IPS DF 19.7 (cell line): ENCODE measurements at regions not wholly inside any gene's neighbourhood (a gene's known extent, or its start where the extent isn't known, plus 50 kb on each side); places are given as distances from the start of the nearest gene placed in this dataset.
"Not testable (repeated sequence)": the region's sequence is repeated elsewhere in the genome, so short reads cannot be mapped to it uniquely, and the experiment has no call there.

Experiments
- DNase-seq: peaks from one replicate; pipeline ENCODE4 v3.0.0-alpha.2; 2013; ENCODE audit warnings: low read depth, low spot score

DNA sequence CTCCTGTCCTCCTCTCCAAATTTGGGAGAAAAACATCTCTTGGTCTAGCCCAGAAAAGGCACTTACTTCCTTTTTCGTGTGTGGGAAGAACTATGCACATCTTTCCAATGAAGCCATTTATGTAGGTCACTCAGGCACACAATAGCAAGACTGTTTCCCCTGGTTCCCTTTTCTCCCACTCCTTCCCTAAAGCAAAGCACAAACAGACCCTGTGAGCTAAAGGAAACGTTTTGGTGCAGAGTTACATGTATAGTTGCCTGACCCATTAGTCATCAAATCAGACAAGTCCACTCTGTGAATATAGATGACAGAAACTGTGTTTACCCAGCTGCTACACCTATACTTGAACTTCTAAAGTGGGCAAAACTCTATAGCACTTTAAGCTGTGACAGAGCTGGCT is 474.6 kb downstream of the COL12A1 start:
- no peak for DNase-seq

DNA sequence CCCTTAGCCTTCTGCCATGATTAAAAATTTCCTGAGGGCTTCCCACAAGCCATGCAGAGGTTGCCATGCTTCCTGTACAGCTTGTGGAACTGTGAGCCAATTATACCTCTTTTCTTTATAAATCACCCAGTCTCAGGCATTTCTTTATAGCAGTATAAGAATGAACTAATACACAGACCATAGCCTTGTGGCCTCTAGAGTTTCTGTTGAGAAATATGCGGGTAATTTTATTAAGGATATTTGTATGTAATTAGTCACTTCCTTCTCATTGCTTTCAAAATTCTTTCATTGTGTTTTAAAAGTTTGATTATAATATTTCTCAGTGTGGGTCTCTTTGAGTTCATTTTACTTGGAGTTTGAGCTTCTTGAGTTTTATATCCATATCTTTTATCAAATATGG is 484.9 kb downstream of the COL12A1 start:
- DNase-seq = no peak

DNA sequence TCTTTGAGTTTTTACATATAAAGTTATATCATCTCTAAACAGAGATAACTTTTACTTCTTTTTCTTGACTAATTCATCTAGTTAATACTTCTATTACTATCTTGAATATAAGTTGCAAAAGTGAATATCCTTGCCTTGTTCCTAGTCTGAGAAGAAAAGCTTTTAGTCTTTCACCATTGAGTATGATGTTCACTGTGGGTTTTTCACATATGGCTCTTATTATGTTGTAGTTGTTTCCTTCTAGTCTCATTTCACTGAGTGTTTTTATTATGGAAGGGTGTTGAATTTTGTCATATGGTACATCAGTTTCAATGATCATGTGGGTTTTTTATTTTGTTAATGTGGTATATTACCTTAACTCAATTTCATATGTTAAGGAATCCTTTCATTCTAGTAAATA is 488.3 kb downstream of the COL12A1 start:
- no peak for DNase-seq

DNA sequence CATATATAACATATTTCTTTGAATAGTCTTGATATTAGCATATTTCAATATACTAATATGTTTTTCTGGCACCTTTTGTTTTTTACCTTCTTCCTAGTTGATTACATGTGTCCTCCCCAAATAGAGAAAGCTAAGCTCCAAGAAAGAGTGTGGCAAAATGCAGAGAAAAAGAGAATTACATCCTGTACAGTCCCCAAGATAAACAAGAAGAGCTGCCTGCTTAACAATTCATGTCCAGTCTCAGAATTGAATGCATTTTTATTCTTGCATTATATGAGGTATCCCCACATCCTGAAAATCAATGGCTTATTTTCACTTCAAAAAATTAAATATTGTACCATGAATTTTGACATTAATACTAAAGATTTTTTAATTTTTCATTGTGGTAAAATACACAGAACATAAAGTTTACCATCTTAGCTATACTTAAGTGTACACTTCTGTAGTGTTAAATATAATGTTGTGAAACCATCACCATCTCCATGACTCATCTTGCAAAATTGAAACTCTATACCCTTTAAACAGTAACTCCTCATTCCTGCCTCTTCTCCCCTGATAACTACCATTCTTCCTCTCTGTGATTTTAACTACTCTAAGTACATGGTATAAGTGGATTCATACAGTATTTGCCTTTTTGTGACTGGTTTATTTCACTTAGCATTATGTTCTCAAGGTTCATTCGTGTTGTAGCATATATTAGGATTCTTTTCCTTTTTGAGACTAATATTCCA is 490.3 kb downstream of the COL12A1 start:
- DNase-seq = no peak

DNA sequence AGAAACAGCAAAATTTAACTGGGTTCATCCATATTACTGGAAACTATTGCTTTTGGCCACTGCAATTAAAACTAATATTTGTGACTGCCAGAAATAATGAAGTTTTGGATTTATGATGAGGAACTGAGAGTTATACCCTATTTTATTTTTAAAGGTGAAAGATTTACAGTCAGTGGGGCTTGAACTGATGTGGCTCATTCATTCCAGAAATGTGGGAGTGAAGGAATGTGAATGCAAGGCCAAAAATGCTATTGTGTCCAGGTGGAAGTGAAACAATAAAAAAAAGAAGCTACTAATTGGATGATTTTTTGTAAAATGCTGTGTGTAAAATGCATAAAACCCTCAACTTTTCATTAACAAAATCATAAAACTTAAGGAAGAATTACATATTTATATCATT is 491.9 kb downstream of the COL12A1 start:
- no peak for DNase-seq

DNA sequence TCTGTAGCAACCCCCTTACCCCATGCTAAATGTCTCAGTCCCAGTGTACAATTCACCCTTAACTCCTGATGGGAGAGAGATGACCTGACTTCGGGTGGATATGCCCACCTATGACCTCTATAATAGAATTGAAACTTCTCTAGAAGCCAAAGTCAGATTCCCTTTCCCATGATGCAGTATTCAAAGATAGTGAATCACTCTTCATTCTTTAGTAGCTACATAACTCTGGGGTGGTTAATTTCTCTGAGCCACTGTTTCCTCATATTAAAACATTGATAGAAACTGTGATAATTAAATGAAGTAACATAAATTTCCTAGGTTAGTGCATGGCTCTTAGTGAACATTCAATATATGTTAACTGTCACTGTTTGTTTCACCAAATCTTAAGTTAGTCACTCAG is 500.4 kb downstream of the COL12A1 start:
- DNase-seq = no peak

DNA sequence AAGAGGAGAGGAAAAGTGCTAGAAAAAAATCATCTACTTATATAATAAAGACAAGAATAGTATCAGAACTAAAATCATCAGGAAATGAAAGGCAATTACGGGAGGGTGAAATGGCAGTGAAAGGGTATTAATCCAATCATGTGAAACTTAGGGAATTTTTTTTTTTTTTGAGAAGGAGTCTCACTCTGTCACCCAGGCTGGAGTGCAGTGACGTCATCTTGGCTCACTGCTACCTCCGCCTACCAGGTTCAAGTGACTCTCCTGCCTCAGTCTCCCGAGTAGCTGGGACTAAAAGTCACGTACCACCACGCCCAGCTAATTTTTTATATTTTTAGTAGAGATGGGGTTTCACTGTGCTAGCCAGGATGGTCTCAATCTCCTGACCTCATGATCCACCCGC is 501.3 kb downstream of the COL12A1 start:
- not testable (repeated sequence) for DNase-seq

DNA sequence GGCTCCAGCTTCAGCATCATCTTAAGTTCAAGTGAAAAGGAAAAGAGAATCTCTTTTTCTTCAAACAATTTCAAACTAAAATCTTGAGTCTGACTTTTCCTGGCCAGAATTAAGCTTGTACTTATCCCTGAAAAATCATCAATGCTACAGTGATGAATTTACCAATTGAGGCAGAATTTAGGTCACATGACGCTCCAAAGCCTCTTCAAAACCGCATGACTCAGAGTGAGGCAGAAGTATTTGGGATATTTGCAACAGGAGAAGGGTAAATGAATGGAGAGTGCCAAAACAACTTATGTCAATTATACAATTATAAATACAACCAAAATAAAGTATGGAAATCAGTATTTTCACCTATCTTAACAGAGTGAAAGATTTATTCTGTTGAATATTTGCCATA is 515.5 kb downstream of the COL12A1 start:
- no peak for DNase-seq

DNA sequence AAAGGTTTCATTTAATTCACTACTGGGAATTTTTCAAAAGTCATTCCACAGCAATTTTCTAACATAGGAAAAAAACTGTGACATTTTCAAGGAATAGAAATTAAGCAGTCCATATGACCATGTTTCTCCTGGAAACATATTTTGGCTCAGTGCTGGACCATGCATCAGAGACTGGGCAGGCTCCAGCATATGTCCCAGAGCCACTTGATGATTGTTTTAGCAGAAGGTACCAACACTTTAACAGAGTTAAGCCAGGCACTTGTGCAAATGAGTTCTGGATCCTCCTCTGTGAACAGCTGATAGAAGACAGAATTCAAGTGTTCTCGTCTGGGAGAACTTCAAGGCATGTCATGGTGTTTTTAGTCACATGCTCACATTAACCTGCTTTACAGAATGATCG is 516.3 kb downstream of the COL12A1 start:
- no peak for DNase-seq

DNA sequence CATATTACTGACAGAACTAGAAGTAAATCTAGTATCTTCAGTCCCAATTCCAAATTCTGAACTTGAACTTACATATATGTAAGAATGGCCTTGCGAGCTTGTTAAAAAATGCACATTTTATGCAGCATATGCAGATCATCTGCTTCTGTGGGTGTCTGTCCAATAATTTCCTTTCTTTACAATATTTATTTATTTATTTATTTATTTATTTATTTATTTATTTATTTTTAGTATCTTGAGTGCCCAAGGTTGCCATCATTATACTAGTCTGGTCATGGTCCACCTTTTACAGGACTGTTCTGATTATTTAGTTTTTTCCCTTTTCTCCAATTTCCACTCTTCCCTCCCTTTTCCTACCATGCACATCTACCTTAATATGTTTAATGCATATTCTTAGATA is 528.4 kb downstream of the COL12A1 start:
- no peak for DNase-seq

DNA sequence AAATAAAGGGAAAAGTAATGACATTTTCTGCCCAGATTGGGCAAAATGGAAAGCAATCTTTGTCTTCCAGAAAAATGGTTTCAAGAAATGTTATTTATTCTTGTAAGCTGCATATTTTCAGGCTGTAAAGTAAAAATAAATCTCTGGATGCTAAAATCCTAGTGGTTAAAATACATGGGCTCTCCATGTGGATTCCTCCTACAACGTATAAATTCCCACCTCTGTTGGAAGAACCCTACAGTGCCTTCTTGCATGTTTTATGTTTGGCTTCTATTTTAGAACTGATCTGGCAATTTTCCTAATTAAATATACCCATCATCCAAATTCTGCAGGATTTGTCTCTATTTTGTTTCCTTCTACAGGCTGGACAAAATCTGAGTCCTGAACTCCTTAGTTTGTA is 528.9 kb downstream of the COL12A1 start:
- no peak for DNase-seq

DNA sequence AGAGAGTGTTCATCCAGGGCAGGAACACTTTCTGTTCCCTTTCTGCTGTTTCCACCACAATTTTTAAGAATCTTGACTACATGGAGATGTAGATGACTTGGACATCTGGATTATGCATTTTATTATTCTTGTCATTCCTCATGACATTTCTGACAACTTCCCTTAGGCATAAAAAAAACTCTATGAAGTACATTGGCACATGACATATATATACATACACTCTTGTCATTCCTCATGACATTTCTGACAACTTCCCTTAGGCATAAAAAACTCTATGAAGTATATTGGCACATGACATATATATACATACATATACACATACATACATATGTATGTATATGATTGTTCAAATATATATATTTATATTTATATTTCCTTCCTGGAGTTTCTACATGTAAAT is 531.5 kb downstream of the COL12A1 start:
- no peak for DNase-seq

DNA sequence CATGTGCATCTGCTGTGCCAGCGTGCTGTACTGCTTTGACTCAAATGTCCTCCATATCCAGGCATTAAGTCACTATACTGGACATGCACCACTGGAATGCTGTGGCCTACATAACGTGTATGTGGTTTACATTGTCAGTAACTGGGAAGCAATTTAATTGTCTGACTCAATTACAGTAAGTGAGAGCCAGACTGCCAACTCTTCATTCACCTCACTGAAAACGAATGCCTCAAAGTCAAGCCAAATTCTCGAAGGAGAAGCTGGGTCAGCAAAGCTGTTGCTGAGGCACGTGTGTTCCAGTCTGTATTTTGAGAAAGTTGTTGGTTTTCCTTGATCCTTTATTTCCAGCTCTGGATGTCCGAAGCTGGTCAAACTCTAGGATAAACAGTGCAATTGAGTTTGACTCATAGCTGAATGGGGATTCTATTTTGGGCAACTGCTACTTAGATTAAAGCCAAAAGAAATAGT is 534.3 kb downstream of the COL12A1 start:
- no peak for DNase-seq

DNA sequence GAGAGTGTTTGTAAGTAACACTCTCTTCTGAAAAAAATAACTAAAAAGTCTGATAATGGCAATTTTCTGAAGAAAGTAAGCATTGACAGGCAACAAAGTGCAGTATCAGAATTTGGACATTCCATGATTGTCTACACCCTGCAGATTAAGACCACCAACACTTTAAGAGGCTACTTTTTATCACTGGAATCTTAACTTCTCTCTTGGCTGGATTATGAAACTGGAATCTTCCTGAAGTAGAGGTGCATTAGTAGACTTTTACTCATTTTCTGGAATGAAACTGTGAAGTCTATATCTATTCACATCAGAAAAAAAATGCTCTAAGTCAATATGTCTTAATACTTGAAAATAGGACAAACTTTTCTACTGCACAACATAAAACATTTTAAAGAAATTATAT is 547.5 kb downstream of the COL12A1 start:
- no peak for DNase-seq

DNA sequence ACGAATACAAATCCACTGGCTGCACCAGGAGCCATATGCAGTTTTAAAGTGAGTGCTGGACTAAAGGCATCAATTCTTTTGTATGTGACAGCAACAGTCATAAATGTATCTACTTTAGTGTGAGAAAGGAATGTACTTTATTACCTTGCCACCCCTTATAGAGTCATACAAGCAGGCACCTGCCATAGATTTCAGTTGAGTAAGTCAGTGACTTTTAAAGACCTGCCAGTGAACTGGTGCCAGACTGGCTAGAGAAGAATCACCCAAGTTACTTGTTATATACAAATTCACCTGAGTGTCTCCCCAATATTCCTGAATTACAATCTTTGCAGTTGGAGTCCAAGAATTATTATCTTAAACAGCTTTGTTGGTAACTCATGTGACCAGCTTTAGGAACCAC is 547.9 kb downstream of the COL12A1 start:
- DNase-seq = no peak

DNA sequence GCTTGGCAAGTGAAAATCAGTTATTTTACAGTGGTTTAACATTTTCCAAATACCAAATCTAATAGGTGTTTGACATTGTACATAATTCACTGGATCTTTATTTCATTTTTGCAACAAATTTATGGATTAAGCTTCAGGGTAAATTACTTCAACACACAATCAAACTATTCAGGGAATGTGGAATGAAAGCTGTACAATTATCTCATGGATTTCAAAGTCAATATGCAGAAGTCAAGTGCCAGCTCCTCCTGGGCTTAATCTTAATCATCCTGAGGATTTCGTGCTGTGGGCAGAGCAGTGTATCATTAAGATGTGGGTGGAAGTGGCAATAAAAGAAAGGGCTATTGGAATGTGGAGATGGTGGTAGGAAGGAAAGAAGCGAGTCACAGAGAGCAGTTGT is 548.8 kb downstream of the COL12A1 start:
- no peak for DNase-seq

DNA sequence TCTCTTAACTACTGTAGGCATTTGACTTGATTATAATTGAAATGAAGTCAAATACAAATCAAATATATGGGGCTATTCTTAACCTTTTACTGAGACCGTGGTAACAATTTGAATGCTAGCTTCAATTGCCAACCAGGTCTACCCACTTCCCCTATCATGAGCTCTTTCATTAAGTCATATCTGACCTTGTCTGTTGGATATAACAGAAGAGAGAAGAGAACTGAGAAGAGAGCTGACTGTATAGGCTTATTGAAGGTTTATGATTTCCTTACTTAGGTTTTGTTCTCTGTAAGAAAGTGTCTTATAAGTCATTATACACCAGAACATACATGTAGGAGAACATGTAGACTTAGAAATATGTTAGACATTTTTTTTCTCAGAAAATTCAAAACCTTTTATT is 549.4 kb downstream of the COL12A1 start:
- DNase-seq = no peak

DNA sequence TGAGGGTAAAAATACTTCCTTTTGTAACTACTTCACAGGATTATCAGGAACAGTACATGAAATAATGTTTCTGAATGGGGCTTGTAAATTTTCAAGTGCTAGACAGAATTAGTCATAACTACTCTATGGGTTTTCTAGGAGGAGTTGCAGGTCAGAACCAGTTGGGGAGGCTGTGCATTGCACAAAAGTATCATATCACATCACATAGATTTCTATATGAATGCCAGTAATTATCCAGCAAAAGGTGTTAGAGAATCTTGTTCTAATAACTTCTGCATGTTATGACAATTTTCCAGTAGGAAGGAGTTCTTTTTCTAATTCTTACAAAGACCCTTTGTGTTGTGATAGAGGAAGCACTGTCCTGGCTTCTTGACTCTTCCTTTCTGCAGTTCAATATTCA is 551.6 kb downstream of the COL12A1 start:
- DNase-seq = no peak

DNA sequence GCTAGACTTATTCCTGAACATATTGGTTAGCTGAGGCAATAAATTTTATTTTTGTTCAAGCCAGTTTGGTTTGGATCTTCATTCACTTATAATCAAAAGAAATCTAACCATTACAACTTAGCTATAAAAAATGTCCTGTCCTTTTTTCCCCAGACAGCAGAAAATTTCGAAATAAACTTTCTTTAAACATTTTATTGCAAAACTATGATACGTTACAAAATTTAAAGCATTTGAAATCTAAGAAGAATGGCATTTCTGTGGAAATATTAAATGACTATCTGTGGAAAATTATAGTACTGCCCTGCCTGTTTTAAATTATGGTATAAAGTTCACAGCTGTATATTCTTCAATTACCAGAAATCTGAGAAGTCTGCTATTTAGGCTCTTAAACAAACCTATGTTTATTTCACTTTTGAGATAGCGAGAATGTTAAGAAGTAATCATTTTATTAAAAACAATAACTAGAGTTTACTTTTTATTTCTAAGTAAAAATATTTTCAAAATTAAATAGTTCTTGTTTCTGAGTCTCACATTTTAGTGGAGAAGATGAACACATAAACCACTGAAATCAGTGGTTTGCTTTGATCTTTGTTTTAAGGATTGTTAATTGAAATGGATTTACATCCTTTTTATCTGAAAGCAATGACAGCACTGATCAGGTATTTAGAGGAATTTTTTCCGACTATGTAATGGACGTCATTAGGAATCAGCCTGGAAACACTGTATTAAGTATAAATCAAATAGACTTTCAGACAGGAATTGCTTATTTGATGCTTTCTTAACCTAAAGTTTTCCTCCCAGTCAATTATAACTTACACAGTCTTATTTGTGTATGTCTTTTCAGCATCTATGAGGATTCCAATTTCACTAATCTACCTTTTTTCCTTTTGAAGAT is 553.7 kb downstream of the COL12A1 start:
- no peak for DNase-seq

DNA sequence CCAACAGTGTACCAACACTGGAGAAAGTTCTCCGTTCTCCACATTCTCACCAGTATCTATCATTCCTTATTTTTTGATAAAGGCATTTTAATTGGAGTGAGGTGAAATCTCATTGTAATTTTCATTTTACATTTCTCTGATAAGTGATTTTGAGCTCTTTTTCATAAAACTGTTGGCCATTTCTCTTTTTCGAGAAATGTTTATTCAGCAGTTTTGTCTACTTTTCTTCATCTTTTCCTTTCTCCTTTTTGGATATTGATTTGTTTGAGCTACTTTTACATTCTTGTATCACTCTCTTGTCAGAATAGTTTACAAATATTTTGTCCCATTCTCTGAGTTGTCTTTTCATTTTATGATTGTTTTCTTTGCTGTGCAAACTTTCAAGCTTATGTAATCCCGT is 555.2 kb downstream of the COL12A1 start:
- DNase-seq = no peak

DNA sequence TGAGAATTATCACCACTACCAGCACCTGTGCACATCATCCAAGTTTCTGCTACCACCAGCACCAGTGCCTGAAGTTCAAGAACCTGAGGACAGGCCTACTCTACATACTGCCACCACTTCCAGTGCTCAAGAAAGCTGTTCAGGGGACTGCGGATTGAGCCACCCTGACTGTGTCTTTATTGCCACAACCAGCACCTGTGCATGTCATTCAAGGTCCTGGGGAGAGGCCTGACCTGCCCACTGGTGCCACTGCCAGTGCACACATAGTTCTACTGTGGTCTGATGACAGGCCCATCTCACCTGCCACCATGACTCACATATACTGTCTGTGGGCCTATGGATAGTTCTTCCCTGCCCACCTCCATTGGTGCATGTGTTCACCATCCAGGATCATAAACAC is 559.4 kb downstream of the COL12A1 start:
- DNase-seq = no peak

DNA sequence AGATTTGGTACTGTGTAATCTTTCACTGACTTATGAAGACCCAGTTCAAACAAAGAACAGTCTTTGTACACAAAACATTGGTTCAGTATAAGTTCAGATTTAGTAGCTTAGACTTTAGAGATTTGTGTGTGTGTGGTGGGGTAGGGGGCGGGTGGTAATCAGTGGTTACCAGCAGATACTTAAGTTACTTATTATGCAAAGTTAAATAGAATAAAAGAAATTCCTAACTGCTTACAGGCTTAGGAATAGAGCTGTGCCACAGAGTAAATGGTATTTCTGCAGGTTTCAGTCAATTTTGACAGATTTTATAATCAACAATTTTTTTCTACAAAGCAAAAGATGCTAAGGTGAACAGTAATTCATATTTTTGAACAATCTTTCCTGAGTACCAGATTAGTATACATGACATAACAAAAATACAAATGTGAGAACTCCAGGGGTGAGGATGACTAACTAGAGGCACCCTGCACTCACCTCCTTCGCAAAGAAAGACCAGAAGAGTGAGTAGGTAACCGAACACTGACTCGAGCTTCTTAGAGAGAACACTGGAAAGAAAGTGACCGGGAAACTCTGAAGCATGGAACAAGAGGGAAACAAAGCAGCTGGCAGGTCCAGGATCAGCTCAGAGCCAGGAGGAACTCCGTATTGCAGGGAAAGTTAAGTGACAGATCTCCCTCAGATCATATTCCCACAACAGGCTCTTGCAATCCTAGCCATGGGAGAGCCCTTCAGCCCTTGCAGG is 560.6 kb downstream of the COL12A1 start:
- DNase-seq = peak; percentile 1
